ENCODE measurements at regions not wholly inside any gene's neighbourhood (a gene's known extent, or its start where the extent isn't known, plus 50 kb on each side); places are given as distances from the start of the nearest gene placed in this dataset.

DNA sequence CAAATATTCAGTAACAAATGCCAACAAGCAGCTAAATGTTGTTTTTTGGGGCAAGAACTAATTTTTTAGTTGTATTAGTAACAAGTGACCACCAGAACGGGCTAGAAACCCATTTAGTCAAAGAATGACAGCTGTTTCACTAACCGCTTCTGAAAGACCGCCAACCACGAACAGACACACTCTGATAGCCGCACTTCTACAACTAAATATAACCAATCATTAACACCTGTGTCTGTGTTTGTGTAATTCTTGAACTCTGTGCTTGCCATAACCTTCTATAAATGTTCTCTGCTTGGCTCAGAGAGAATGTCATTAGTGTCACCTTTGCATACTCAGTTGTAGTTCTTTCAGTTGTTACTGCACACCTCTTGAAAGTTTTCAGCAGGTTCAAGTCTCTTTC lies 526.3 kb upstream of the LRRTM1 start:
- ATAC-seq (no peak), DNase-seq (ENCODE audit: low spot score in 2 of 2) (no peak)
- no peaks in the 10 kb centered on the region for H3K36me3 Mint-ChIP-seq
- H3K27ac Mint-ChIP-seq: no peak overlapping the region
- peaks cover 13 to 16% of the 10 kb centered on the region in 2 donors for H3K9me3 Mint-ChIP-seq

DNA sequence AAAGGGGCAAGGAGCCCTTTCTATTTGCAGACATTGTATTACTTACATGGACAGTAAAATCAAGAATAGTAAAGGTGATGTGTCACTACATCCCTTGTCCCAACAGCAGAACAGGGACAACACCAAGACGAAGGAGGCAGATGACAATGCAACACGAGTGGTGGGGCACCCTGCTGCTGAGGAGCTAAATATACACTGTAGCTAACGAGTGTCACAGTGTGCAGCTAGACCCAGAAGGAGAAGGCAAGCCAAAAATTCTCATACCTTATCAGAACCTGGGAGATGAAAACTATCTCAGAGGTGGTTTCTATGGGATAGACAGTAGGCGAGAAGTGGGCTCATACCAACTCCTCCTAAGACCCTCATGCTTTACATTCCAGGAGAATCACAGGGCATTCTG lies 518.4 kb upstream of the LRRTM1 start:
- no peak overlapping the region for H3K27ac Mint-ChIP-seq
- ATAC-seq (no peak), DNase-seq (ENCODE audit: low spot score in 2 of 2) (no peak)
- H3K36me3 Mint-ChIP-seq: peaks cover 0 to under 1% of the 10 kb centered on the region in 2 donors
- H3K9me3 Mint-ChIP-seq: peaks cover 13 to 23% of the 10 kb centered on the region in 2 donors

DNA sequence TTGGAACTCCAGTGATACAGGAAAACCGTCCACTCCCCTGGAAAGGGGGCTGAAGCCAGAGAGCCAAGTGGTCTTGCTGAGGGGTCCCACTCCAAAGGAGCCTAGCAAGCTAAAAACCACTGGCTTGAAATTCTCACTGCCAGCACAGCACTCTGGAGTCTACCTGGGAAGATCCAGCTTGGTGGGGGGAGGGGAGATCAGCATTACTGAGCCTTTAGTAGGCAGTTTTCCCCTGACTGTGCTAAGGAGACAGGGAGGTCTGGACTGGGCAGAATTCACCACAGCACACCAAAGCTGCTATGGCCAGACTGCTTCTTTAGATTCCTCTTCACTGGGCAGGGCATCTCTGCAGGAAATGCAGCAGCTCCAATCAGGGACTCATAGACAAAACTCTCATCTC lies 510.7 kb upstream of the LRRTM1 start:
- DNase-seq (ENCODE audit: low spot score in 2 of 2) (no peak), ATAC-seq (no peak)
- H3K9me3 Mint-ChIP-seq: peaks cover 36 to 39% of the 10 kb centered on the region in 2 donors
- H3K27ac Mint-ChIP-seq: no peak overlapping the region
- H3K36me3 Mint-ChIP-seq: peaks cover 0 to 9% of the 10 kb centered on the region in 2 donors

DNA sequence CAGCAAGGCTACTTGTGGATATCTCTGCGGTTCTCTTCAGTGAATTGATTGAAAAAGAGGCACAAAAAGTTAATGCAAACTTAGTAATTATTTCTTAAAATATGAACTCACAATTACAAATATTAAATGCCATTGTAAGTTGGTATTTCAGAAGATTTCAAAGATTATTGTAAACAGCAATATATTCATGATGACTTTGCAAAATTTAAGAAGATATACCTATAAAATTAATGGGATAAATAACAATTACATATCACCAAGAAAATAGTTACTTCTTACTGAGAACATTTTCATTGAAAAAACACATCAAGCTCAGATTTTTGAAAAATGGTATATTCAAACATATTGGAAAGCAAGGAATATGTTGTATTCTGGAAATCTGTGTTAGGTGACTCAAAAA lies 482.0 kb upstream of the LRRTM1 start:
- Mint-ChIP-seq H3K27ac (no peak overlapping the region), H3K9me3 (peaks cover 6 to 23% of the 10 kb centered on the region in 2 donors), H3K36me3 (peaks cover 0 to 5% of the 10 kb centered on the region in 2 donors)
- no peak for DNase-seq (ENCODE audit: low spot score in 2 of 2)
- ATAC-seq: no peak

DNA sequence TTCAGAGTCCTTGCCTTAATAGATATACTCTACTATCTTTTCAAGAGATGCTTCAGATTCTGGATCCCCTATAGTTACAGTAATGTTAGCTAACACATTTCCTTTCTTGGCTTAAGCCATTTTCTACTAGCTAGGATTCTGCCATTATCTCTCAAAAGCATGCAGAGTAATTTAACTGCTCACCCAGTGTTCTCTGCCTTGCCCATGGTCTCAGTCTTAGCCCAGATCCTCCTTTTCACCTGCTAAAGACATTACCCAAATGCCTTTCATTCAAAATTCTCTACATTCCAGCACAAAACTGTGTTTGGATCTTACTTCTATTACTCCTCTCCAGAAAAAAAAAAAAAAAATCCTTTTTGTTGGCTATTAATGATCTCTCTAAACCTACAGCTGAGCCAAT lies 474.2 kb upstream of the LRRTM1 start:
- Mint-ChIP-seq H3K9me3 (peaks cover 17 to 22% of the 10 kb centered on the region in 2 donors), H3K36me3 (peaks cover 0 to 5% of the 10 kb centered on the region in 2 donors), H3K27ac (no peak overlapping the region)
- DNase-seq (ENCODE audit: low spot score in 2 of 2) (no peak), ATAC-seq (no peak)

DNA sequence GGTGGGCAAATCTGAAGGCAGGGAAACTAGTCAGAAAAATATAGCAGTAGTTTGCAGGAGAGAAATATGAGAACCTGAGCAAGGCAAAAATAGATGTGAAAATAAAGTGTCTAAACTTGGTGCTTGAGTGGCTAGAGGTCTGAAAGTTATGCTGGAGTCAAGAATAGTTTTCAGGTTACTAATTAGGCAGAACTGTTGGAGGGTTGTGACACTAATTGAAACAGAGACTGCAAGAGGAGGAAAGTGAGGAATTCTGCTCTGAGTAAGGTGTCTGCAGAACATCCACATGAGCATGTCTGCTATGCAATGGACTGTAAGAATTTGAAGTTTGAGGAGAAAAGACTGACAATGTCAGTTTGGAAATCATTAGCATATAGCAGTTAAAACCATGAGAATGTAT lies 444.0 kb upstream of the LRRTM1 start:
- no peak for DNase-seq (ENCODE audit: low spot score in 2 of 2)
- no peak overlapping the region for H3K27ac Mint-ChIP-seq
- ATAC-seq: no peak
- H3K9me3 Mint-ChIP-seq: peaks cover 25 to 27% of the 10 kb centered on the region in 2 donors
- H3K36me3 Mint-ChIP-seq: no peaks in the 10 kb centered on the region

DNA sequence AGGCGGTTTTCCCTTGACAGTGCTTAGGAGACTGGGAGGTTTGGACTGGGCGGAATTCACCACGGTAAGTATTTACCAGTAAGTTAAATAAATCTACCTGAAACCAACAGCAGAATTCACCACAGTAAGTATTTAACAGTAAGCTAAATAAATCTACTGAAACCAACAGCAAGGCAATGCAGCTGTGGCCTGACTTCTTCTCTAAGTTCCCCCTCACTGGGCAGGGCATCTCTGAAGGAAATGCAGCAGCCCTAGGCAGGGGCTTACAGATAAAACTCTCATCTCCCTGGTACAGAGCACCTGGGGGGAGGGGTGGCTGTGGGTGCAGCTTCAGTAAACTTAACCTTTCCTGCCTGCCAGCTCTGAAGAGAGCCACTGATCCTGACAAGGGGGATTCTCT lies 432.5 kb upstream of the LRRTM1 start:
- Mint-ChIP-seq H3K9me3 (peaks cover 27 to 36% of the 10 kb centered on the region in 2 donors), H3K27ac (no peak overlapping the region), H3K36me3 (peaks cover 0 to 15% of the 10 kb centered on the region in 2 donors)
- DNase-seq (ENCODE audit: low spot score in 2 of 2): no peak
- ATAC-seq: no peak

DNA sequence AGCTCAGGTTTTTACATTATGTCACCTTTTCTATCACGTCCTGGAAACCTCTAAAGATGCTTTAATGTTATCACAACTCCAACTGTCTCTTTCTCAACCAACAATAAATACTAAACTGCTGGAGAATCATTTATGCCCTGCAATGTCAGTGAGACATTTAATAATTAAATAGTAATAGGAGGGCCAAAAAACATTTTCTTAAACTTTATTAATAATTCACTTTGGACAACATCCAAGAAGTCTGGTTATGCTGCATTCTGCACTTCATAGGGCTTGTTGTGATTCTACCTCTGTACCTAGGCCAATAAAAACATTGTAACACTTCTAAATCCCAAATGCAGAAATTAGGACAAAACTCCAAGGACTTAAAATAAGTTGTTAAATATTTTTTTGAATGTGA lies 420.4 kb upstream of the LRRTM1 start:
- peaks cover 0 to 5% of the 10 kb centered on the region in 2 donors for H3K36me3 Mint-ChIP-seq
- ATAC-seq (no peak), DNase-seq (ENCODE audit: low spot score in 2 of 2) (no peak)
- no peak overlapping the region for H3K27ac Mint-ChIP-seq
- peaks cover 16 to 30% of the 10 kb centered on the region in 2 donors for H3K9me3 Mint-ChIP-seq

DNA sequence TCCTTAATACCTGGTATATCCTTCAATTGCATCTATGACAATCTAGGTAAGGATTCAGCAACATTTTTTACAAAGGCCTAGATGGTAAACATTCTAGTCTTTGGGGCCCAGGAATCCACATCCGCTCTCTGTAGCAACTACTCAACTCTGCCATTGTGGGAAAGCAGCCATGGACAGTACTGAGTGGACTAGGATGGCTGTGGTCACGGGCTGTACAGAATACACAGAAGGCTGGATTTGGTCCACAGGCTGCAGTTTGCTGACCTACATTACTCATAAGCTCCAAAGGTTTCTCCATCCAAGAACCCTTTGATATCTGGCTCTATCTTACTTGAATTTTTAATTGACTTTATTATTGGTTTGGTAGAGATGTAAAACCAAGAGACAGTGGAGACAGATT lies 418.3 kb upstream of the LRRTM1 start:
- H3K27ac Mint-ChIP-seq: no peak overlapping the region
- DNase-seq (ENCODE audit: low spot score in 2 of 2): no peak
- no peak for ATAC-seq
- peaks cover 13 to 16% of the 10 kb centered on the region in 2 donors for H3K9me3 Mint-ChIP-seq
- peaks cover 0 to 2% of the 10 kb centered on the region in 2 donors for H3K36me3 Mint-ChIP-seq

DNA sequence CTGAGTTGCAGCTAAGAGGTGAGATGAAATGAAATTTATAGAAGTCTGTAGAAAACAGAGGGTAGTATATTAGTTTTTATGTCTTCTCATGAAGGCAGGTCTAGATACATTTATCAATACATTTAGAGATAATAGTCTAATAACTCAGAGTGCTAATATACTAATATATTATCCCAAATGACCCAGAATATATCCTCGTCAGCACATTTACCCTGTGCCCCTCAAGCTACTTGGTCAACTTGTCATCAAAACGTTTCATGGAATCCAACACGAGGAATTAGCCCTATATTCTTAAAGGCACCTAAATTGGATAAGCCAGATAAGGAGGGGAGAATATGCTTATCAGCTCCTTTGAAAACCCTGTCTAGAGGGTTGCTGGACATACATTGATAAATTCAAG lies 415.1 kb upstream of the LRRTM1 start:
- Mint-ChIP-seq H3K9me3 (peaks cover 8 to 24% of the 10 kb centered on the region in 2 donors), H3K27ac (no peak overlapping the region), H3K36me3 (no peaks in the 10 kb centered on the region)
- DNase-seq (ENCODE audit: low spot score in 2 of 2): no peak
- ATAC-seq: no peak

DNA sequence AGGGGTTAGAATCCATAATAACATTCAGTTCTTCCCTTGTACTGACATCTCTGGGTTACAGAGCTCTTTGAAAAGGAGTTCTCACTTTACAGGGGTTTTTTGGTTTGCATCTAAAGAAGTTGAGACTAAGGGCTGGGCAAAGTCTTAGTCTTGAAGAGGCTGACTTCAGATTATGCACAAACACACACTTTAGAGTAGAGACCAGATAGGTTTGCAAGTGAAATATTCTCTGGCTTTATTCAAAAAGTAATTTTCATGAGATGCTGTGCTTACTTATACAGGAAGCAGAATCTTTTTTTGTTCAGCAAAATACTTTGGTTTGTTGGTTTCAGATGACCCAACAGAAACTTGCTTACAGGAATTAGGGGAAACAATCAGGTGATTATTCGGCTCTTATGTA lies 410.9 kb upstream of the LRRTM1 start:
- H3K27ac Mint-ChIP-seq: no peak overlapping the region
- H3K9me3 Mint-ChIP-seq: peaks cover 7 to 19% of the 10 kb centered on the region in 2 donors
- no peak for DNase-seq (ENCODE audit: low spot score in 2 of 2)
- no peaks in the 10 kb centered on the region for H3K36me3 Mint-ChIP-seq
- ATAC-seq: no peak

DNA sequence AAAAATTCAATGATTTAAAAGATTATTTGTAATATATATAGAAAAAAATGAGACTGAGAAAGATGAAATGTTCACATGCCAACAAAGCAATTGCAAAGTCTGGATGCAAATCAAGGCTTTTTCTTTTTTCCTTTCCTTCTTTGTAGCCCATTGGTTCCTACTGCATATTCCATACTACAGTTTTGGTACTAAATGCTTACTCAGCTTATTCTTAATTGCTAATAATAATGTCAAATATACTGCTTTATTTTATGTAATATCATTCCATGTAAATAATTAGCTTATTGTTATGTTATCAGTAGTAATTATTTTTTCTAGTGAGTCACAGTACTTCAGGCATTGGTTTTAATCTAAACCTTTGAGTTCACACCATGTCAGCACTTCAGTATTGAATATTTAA lies 407.4 kb upstream of the LRRTM1 start:
- H3K27ac Mint-ChIP-seq: no peak overlapping the region
- DNase-seq (ENCODE audit: low spot score in 2 of 2) (no peak), ATAC-seq (no peak)
- H3K36me3 Mint-ChIP-seq: peaks cover 0 to 6% of the 10 kb centered on the region in 2 donors
- peaks cover 14 to 16% of the 10 kb centered on the region in 2 donors for H3K9me3 Mint-ChIP-seq

DNA sequence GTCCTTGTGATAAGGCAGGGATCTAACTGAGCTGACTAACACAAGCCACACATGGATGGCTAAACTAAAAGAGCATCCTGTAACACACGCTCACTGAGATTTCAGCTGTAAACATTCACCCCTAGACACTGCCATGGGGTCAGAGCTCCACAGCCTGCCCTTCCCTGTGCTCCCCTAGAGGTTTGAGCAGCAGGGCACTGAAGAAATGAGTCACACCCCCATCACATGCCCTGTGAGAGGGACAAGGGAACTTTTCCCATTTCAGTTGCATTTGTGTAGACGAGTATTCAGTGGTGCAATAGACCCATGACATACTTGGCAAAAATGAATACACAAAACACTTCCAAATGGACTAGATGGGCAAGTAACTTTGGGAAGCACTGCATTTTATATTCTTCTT lies 402.4 kb upstream of the LRRTM1 start:
- Mint-ChIP-seq H3K9me3 (peaks cover 10 to 26% of the 10 kb centered on the region in 2 donors), H3K36me3 (peaks cover 0 to 11% of the 10 kb centered on the region in 2 donors), H3K27ac (no peak overlapping the region)
- DNase-seq (ENCODE audit: low spot score in 2 of 2) (no peak), ATAC-seq (no peak)

DNA sequence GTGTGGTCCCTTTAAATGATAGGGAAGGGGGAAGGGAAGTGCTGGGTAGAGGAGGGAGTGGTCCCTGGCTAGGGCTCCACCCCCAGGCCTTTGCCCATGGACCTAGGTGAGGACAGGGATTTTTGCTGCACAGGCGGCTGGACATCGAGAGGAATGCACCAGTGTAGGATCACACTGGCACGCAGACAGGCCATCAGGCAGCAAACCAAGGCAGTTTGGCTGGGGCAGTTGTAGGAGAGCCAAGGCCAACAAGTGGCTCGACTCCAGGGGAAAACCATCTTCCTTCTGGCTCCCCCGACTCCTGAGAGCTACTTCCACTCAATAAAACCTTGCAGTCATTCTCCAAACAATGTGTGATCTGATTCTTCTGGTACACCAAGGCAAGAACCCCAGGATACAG lies 402.0 kb upstream of the LRRTM1 start:
- H3K27ac Mint-ChIP-seq: no peak overlapping the region
- H3K36me3 Mint-ChIP-seq: peaks cover 0 to 13% of the 10 kb centered on the region in 2 donors
- DNase-seq (ENCODE audit: low spot score in 2 of 2): no peak
- H3K9me3 Mint-ChIP-seq: peaks cover 13 to 28% of the 10 kb centered on the region in 2 donors
- no peak for ATAC-seq

DNA sequence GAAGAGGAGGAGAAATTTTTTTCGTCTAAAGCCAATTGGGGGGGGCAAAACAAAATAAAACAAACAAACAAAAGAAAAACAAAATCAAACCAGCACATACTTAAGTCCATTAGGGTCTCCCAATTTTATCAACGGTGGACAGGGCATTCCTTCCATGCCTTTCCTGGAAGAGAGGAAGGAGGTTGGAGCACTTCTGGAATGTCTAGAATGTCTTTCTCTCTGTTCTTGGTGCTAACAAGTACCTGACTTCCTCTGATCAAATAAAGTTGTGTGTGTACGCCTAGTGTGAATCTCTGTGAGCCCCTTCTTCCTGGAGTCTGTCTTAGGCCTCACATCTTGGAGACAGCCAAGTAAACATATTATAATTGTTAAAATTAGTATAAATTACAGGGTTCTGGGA lies 399.0 kb upstream of the LRRTM1 start:
- DNase-seq (ENCODE audit: low spot score in 2 of 2) (no peak), ATAC-seq (no peak)
- Mint-ChIP-seq H3K36me3 (peaks cover 0 to 16% of the 10 kb centered on the region in 2 donors), H3K27ac (no peak overlapping the region), H3K9me3 (peaks cover 32 to 35% of the 10 kb centered on the region in 2 donors)

DNA sequence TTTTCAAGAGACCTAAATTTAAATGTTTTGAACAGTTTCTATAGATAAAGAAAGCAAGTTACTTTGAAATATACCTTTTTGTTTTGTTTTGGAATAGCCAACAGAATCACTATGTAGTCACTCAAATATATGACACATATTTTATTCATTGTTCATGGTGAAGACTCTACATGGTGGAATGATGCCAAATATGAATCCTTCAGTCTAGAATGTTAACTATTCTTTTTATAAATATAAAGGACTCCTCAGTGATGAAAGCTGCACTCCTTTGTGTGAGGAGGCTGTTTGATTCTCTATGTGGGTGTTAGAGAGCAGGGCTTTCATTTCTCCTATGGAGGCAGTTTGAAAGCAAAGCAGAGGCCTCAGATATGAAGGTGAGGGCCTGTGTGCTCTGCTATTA lies 396.4 kb upstream of the LRRTM1 start:
- ATAC-seq: no peak
- peaks cover 31 to 38% of the 10 kb centered on the region in 2 donors for H3K9me3 Mint-ChIP-seq
- DNase-seq (ENCODE audit: low spot score in 2 of 2): no peak
- H3K36me3 Mint-ChIP-seq: peaks cover 0 to 16% of the 10 kb centered on the region in 2 donors
- H3K27ac Mint-ChIP-seq: no peak overlapping the region

Measured in activated naive CD4-positive, alpha-beta T cell treated with anti-CD3 and anti-CD28 coated beads, Interleukin-2, amount 50 U/mL, for 72 hours (primary cell).